SW 1271 (cell line): ENCODE measurements at regions not wholly inside any gene's neighbourhood (a gene's known extent, or its start where the extent isn't known, plus 50 kb on each side); places are given as distances from the start of the nearest gene placed in this dataset.

ENCODE experiments used
- DNase-seq, 2 experiments: peaks; one replicate each; lab custom pipeline; 2025; lab: John Stamatoyannopoulos, UW

DNA sequence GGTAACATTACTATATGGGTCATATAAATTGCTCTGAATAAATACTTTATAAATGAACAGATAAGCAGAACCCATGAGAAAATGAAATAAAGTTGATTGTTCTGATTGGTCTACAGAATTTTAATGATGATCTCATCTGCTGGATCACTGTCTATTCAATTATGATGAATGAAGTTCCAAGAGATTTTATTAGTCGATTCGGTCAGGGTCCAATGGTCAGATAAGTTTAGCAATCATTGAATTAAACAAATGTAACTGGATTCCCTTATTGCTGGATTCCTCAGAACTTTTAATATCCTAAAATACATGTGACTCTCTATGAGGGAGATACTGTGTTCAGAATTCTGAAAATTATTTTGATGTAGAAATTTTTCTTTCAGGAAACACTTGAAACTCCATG is 715.2 kb downstream of the EPM2A start:
- DNase-seq: no peak

DNA sequence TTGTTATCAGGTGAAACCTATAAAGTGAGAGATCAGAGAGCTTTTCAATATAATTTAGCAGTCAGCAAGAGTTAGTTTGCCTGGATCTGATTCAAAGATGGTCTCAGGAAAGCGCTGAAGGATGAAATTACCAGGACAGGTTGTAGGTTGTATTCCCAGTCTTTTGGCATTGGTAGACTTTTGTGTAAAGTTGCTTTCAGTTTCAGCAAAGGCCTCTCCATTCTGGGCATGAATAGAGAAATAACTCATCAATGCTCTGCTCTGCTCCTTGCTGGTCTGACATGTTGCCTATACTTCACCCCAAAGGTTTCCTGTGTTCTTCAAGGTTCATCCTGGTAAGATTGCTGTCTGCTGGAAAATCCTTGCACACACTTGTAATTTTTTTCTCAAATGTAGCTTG is 714.8 kb downstream of the EPM2A start:
- no peak for DNase-seq

DNA sequence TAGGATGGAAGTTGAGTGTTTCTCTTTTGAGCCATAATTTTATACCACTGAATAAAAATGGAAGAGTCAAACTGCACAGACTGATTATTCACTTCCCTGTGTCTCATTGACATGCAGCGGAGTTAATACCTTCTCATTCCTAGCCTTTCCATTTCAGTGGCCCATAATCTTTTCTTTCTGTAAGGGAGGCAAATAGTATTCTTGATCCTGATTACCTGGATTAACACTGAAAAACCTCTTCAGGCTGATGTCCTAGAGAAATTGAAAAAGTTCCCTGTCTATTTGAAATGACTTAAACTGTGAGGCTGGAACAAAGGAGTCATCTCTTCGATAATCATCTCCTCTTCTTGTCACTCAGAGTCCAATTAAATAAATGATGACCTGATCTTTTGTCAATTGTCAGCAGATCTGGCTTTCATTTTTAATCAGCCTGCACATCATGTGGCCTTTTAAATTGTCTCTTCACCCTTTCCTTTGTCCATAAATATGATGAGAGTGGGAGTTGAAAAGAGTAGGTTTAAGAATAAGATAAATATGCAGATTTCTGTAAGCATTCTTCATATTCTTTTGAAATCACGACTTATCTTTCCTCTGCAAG is 713.0 kb downstream of the EPM2A start:
- no peak for DNase-seq

DNA sequence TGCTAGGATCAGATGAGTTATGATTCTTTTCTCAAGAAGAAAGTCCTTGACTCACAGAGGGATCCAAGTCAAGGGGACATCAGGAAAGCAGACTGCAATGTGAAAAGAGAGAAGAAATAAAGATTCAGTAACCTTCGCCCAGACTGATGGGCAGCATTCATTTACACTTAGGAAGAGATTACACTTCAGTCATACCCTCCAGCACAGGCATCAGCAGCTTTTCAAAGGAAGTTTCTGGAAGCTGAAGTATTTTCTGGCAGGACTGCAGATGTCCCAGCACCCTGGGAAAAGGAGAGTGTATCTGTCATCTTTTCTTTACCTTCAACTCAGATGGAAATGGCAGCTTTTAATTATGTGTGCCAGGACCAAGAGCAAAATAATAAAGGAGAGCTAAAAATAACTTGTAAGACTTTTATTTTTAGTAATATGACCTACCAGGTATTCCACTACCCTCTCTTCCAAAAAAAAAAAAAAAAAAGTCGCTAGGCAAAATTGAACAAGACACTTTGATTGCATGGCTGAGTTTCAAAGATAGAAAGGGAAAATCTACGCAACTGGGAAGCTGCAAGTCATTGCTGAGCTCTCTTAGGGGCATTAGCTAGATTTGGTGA is 712.1 kb downstream of the EPM2A start:
- no peak for DNase-seq

DNA sequence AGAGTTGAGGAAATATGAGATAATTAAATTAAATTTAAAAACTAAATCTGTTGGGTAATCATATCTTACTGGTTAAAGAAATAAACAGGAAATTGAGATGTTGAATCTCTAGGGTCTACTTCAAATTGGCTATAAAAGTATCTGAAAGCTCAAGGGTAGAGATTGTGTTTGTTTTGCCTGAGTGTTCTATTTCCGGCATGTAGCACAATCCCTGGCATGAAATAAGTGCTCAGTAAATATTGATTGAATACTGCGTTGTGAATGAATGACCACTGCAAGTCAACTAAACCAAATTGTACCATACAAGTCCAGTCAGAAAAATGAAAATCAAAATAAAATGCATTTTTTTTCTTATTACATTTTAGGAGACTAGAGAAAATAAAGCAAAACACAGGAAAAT is 709.8 kb downstream of the EPM2A start:
- no peak for DNase-seq

DNA sequence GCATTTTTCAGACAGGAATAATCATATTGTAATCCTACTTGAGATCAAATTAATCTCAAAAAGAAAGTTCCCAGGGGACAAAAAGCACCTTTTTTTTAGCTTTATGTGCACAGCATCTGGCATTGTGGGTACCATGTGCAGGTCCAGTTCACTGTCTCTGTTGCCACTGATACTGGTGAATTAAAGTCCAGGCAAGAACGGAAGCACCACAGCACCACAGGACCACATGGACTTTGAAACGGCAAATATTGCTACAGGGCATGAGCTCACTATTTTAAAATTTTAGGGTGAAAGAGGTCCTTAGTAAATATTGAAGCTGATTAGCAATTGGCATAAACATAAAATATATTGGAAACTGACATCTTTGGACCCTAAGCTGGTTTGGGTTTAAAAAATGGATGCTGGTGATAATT is 709.0 kb downstream of the EPM2A start:
- DNase-seq: no peak

DNA sequence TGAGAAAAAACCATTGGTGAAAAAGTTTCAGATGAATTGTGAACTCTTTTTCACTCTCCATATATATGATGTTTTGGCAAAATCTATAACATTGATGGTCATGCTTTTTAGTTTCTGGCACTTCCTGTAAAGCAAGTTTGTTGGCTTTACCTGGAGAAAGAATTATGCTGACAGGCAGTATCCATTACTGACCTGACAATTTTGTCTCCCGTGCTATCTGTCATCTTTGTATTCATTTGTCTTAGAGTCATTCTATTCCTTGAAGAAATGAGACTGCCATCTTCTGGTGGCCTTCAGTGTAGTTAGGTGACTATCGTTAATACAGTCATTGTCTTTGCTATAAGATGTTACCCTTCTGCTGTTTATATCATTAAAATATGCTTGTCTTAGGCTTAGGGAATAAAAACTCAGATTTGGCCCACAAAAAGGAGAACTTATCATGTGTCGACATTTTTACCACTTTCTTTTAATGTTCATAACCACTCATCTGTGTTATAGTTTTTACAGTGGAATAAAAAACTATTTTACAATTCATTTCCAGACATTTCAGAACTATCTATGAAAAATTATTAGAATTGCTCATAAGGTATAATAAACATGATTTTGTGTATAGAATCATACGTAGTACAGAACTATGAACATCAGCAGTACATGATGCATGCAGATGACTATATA is 707.0 kb downstream of the EPM2A start:
- DNase-seq: peak; percentile 19 to 72

DNA sequence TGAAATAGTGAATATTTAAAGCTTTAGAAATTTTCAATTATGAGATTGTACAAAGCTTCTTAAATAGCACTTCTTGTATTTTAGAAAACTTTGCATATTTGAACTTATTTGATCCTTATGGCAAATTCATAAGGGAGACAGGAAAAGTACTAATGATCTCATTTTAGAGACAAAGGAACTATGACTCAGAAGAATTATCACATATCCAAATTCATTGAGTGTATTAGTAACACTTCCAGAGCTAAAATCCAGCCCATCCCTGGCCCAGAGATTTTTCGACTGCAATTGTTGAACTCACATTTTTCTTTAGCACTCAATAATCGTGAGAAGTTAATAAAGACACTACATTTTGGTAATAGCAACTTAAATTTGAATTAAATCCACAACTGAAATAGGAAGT is 704.3 kb downstream of the EPM2A start:
- DNase-seq: no peak

DNA sequence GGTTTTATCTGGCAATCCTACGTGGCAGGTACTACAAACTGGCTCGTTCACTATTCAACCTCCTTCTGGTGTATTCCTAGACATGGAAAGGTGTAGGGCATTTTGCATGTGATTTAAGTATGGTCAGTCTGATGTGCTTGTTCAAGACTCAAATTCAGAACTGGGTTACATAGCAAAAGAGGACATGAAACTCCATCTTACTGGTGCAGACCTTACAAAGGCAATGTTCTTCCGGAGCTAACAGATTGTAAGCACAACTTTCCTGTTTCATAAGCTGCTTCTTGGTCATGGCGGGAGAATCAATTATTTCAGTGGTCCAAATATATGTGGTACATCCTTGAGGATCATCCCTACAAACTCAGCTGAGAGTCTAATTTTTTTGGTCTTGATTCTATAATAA is 703.4 kb downstream of the EPM2A start:
- no peak for DNase-seq

DNA sequence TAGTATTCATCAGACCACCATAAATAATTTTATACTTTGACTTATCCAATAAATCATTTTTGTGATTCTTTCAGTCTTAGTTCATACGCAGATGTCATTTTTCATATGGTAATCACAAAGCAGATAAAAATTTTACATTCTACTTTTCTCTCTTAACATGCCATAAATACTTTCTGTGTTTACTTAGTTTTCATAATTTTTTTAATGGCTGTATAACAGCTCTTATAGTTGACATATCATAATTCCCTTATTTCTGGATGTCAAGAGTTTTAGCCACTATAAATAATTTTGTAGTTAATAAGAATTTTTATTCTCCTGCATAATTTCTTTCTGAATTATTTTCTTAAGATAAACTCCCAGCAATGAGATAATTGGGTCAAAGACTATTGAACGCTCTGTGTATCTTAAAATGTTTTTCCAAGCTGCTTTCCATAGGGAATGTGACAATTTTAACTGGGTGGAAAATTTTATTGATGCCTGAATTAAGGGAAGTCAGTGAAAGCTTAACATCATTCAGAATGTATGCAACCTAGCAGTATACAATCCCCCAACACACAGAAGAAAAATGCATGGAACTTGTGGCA is 702.7 kb downstream of the EPM2A start:
- DNase-seq: no peak

DNA sequence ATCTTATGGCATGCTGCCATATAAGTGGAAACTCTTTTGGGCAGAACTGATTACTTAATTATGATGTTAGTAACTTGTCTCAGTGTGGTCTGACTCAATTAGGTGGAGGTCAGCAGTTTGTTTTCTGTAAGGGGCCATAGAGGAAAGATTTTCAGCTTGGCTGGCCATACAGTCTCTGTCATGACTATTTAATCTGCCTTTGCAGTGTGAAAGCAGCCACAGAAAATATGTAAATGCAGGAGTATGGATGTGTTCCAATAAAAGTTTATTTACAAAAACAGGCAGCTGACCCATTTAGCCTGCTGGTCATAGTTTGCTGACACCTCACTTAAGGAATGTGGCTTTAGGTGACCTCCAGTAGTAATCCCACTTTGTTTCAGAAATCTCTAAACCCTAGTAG is 700.7 kb downstream of the EPM2A start:
- DNase-seq: no peak

DNA sequence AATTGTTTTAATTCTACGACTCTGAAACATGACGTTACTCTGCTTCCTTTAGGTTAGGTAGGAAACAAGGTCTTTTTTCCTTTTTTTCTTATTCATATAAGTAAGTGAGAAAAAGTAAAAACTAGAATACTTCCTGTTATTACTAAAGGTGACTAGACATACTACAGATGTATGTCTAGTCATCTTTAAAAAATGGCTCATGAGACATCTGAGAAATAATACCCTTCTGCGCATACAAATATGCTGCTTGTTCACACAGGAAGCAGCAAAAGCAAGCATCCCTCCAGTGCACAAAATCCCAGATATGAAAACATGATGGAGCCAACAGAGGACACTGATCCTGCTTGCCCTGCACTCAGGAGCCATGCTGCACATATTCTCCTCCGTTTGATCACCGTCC is 699.1 kb downstream of the EPM2A start:
- DNase-seq: no peak

DNA sequence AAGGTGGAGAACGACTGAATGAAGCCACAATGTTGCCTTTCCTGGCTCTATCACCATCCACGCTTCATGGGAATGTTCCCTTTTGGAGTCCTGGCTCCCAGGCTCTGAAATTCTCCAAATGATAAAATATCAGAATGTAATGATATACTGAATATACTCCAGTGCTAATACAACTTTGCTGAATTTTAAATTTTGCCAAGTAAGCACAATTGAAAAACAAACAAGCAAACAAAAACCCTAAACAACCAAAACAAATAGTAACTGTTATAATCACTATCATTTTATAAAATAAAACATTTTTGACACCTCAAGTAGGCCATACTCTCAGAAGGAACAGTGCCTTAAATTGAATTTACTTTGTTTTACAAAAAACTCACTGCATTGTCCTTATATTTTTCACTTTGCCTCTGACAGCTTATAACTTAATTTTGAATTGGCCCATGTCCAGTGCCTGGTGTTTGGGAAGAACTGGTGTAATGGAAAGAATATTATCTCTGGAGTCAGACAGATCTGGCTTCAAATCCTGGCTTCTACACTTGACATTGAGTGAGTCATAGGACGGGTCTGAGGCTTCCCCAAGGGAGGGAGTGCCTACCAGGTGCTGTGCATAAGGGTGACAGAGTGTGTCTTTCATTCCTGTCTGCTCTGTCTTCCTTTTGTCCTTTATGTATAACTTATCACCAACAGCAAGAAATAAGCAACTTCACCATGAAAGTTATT is 698.3 kb downstream of the EPM2A start:
- no peak for DNase-seq

DNA sequence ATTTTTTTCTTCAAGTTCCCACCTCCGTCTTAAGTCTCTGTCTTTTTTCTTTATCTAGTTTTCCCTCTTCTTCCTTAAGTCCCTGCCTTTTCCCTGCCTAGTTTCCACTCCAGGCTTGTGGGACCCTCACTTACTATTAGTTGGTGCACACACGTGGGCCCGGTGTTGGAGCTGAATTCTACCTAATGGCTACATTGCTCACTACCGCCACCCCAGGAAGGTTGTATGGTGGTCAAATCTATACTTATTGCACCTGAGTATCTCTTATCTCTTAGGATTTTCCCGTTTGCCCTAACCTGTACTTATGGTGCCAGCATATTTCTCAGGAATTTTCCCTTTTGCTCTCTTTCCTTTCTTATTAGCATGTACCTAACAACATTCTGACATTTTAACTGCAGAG is 692.8 kb downstream of the EPM2A start:
- DNase-seq: no peak

DNA sequence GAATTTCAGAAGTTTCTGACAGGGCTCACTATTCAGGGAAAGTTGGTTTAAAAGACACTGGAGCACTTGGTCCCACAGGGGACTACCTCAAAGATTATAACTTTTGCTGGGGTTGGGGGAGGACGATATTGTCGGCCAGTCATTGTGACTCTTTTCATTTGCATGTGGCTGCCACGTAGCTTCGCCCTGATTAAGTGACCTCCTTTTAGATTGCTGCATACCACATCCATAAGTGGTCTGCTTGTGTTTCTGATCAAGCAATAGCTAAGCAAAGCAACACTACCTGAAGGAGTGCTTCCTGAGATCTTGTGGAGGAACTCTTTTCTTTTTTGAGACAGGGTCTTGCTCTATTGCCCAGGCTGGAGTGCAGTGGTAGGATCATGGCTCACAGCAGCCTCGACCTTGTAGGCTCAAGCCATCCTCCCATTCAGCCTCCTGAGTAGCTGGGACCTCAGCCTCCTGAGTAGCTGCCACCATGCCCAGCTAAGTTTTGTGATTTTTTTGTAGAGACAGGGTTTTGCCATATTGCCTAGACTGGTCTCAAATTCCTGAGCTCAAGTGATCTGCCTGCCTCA is 691.3 kb downstream of the EPM2A start:
- no peak for DNase-seq

DNA sequence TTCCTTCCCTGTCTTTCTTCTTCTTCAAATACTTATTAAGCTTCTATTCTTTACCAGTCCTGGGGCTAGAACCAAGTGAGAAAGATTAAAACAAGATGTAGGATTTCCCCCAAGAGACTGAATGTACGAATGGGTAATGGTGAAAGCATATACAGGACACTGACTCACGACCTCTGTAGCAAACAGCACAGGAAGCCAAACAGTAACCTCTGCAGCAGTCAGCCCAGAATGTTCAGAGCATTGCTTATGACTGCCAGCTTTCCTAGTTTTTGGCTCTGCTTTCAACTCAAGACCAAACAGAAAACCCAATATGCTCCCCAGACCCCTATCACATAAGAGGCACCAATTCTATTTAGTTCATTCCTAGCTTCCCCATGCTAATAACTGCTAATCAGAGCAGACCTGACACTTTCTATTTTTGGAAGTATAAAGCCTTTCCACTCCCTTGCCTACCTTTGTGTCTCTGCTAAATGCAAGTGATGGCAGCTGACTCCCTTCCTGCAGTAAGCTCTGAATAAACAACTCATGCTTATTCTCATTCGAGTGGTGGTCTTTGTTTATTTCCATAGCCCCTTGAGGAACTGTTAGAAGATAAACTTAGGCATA is 690.6 kb downstream of the EPM2A start:
- DNase-seq: no peak

DNA sequence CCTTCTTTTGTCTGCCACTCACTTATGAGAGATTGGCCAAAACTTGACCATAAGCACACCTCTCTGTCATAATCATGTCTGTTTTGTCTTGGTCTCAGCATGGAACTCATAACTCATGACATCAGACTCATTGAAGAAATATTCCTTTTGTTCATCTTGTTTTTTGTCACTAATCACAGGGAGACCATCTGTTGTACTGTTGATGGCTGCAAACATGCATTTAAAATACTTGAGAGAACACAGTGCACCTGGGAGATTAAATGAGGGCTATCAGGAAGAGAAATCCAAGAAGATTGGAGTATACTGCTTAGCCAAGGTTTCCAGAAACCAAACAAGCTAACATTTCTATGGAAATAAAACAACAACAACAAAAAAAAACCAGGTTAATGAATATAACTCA is 689.7 kb downstream of the EPM2A start:
- DNase-seq: no peak

DNA sequence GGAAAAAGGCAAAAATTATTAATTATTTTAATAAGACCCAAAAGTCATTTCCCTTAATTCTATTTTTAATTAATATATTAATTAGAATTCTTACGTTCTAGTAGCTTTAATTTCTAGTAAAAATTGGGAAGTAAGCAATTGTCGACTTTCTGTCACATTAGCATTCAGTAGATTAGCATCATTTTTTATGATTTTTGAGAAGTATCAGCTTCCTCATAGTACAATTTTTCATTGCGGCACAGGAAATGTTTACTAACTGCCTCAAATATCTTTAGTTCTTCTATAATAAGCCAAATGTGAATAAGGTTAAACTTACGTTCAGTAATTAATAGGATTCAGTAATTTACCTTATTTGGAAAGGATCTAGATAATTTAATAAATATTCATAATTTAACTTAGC is 687.4 kb downstream of the EPM2A start:
- no peak for DNase-seq

DNA sequence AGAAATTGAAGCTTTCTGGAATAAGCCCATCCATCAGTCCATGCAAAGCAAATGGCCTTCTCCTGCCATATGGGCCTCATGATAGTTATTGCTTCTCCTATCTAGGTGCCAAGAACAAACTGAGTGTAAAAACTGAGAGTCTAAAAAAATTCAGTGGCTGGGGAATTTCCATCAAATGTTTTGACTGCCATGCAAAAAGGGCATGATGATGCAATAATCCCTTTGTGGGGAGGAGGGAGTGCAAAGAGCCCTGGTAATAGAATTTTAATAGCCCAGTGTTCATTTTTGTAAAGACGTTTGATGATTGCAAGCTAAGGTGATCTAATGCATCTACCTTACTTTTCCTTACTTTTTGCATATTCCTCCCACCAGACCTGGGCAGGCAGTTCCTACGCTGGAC is 683.7 kb downstream of the EPM2A start:
- DNase-seq: no peak

DNA sequence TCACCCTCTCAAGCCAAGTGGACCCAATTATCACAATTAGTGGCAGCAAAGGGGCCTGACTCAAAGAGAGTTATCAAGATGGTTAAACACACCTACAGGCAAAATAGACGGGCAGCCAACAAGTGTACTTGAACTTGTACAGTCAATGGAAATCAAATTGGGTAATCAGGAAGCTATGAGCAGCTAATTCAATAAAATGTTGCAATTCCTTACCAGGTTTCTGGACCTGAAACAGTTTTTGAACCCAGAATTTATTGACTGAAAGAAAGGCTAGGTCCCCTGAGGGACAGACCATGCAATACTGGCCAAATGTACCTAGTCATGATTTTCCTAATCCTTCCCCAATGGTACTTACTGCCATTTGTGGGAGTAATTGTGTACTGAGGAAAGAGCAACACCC is 679.8 kb downstream of the EPM2A start:
- no peak for DNase-seq

DNA sequence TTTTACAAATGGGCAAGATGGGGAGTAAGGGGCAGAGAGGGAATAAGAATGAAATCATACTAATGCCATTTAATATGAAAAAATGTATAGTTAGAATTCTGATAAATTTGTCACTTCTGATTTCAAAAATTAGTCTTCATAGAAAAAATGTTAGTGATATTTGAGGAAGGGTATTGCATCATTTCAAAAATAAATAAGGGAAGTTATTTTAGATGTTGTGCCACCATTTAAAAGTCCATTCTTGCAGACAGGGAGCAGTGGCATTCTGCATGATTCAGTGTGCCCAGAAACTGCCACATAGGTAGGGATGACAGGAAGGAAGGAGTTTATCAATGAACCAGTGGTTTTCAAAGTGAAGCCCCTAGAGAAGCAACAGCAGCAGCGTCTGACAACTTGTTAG is 674.6 kb downstream of the EPM2A start:
- no peak for DNase-seq

DNA sequence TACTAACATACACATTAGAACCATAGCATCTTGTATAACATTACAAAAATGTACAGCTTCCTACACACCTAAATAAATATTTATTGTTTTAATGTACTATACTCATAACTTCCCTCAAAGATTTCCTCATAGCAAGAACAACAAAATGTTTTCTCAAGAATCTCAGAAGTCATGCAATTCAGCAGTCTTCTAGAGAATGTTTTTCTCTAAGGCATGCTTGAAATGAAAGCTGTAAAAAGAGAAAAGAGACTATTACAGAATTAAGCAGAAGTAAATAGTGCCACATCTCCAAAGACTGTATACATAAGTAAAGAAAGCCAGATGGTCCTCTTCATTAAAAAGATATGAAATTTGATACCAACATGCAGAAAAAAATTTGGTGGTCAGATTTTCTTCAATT is 672.2 kb downstream of the EPM2A start:
- no peak for DNase-seq
